ENCODE measurements at regions not wholly inside any gene's neighbourhood (a gene's known extent, or its start where the extent isn't known, plus 50 kb on each side); places are given as distances from the start of the nearest gene placed in this dataset.

DNA sequence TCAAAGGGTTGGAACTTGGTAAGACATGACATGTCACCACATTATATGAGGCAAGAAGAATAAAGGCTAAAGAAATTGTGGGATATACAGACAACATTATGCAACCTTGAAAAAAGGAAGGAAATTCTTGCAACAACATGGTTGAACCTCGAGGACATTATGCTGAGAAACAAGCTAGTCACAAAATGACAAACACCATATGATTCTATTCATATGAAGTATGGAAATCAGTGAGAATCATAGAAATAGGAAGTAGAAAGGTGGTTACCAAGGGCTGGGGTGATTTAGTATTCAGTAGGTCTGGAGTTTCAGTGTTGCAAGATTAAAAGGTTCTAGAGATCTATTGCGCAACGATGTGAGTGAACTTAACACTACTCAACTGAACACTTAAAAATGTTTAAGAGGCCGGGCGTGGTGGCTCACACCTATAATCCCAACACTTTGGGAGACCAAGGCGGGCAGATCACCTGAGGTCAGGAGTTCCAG, 126.9 kb upstream of the TBX20 start:
- no peak for TF ChIP-seq YY1 (IDR thresholded peaks at IDR 0.05; ENCODE audit: insufficient read depth, insufficient read length)
- no peak for TF ChIP-seq ZNF274 (IDR thresholded peaks at IDR 0.05; ENCODE audit: low read depth, low read length)
- no peak for TF ChIP-seq SUZ12 (IDR thresholded peaks at IDR 0.05; ENCODE audit: extremely low read depth, insufficient read depth, insufficient read length)

Measured in NT2/D1 (cell line).